ENCODE measurements at regions not wholly inside any gene's neighbourhood (a gene's known extent, or its start where the extent isn't known, plus 50 kb on each side); places are given as distances from the start of the nearest gene placed in this dataset.

- no peak for DNase-seq (ENCODE audit: low read depth)
These were observed 345.7 kb upstream of the SLC30A5 start for GRCh38 chr5:68748101-68748500.

- no peak for DNase-seq (ENCODE audit: low read depth)
These were observed 344.7 kb upstream of the SLC30A5 start for GRCh38 chr5:68749077-68749476.

GRCh38 chr5:68749631-68750030, 344.2 kb upstream of the SLC30A5 start:
- DNase-seq (ENCODE audit: low read depth), result no peak

- no peak for DNase-seq (ENCODE audit: low read depth)
These were observed 342.2 kb upstream of the SLC30A5 start for GRCh38 chr5:68751661-68752060.

GRCh38 chr5:68754536-68754935, 339.3 kb upstream of the SLC30A5 start:
- DNase-seq (ENCODE audit: low read depth), result no peak

- no peak for DNase-seq (ENCODE audit: low read depth)
These were observed 338.5 kb upstream of the SLC30A5 start for GRCh38 chr5:68755293-68755692.

- no peak for DNase-seq (ENCODE audit: low read depth)
These were observed 336.8 kb upstream of the SLC30A5 start for GRCh38 chr5:68757006-68757405.

- no peak for DNase-seq (ENCODE audit: low read depth)
These were observed 336.1 kb upstream of the SLC30A5 start for GRCh38 chr5:68757626-68758212.

GRCh38 chr5:68759593-68759992, 334.2 kb upstream of the SLC30A5 start:
- DNase-seq (ENCODE audit: low read depth), result no peak

GRCh38 chr5:68762201-68762600, 331.6 kb upstream of the SLC30A5 start:
- no peak for DNase-seq (ENCODE audit: low read depth)

- DNase-seq (ENCODE audit: low read depth), result no peak
These were observed 326.8 kb upstream of the SLC30A5 start for GRCh38 chr5:68766952-68767464.

- DNase-seq (ENCODE audit: low read depth), result no peak
These were observed 323.3 kb upstream of the SLC30A5 start for GRCh38 chr5:68770551-68770950.

- no peak for DNase-seq (ENCODE audit: low read depth)
These were observed 322.6 kb upstream of the SLC30A5 start for GRCh38 chr5:68771221-68771620.

- DNase-seq (ENCODE audit: low read depth), result no peak
These were observed 322.1 kb upstream of the SLC30A5 start for GRCh38 chr5:68771732-68772131.

- DNase-seq (ENCODE audit: low read depth), result no peak
These were observed 317.4 kb upstream of the SLC30A5 start for GRCh38 chr5:68776381-68776780.

- no peak for DNase-seq (ENCODE audit: low read depth)
These were observed 316.7 kb upstream of the SLC30A5 start for GRCh38 chr5:68777135-68777534.

- no peak for DNase-seq (ENCODE audit: low read depth)
These were observed 315.3 kb upstream of the SLC30A5 start for GRCh38 chr5:68778484-68778883.

GRCh38 chr5:68780299-68780955, 313.4 kb upstream of the SLC30A5 start:
- no peak for DNase-seq (ENCODE audit: low read depth)

GRCh38 chr5:68793074-68793473, 300.7 kb upstream of the SLC30A5 start:
- DNase-seq (ENCODE audit: low read depth), result no peak

- DNase-seq (ENCODE audit: low read depth), result no peak
These were observed 299.8 kb upstream of the SLC30A5 start for GRCh38 chr5:68793993-68794392.

GRCh38 chr5:68795190-68795589, 298.6 kb upstream of the SLC30A5 start:
- no peak for DNase-seq (ENCODE audit: low read depth)

GRCh38 chr5:68798877-68799843, 294.7 kb upstream of the SLC30A5 start:
- DNase-seq (ENCODE audit: low read depth), result no peak

GRCh38 chr5:68802430-68802829, 291.4 kb upstream of the SLC30A5 start:
- no peak for DNase-seq (ENCODE audit: low read depth)

Data from stimulated activated CD8-positive, alpha-beta memory T cell treated with anti-CD3 and anti-CD28 coated beads, Interleukin-12 subunit alpha, Interleukin-12 subunit beta, amount 100 ng/mL, for 4 hours (primary cell).